ENCODE measurements at regions not wholly inside any gene's neighbourhood (a gene's known extent, or its start where the extent isn't known, plus 50 kb on each side); places are given as distances from the start of the nearest gene placed in this dataset.
A peak's percentile ranks its signal among the peaks of the same experiment; 100 is the strongest.
"Not testable (repeated sequence)": the region's sequence is repeated elsewhere in the genome, so short reads cannot be mapped to it uniquely, and the experiment has no call there.

DNA sequence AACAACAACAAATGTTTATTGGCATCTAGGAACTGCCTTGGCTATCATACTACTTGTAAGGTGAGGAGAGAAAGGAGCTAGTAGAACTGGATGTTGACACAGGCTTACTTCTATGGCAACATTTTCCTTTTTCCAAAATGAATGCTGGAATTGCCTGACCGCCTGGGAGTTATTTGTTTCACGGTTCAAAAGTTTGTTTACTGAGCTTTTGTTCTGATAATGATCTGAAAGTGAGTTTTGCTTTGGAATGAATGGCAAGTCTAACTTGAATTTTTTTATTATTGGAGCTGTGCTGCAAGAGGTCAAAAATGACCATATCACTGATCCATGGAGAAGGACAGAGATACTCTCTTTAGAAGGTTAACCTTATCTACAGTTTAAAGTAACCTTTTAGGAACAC, 183.5 kb upstream of the CAND1 start:
- intact Hi-C loops (cut with DNase I) = no loop called here
- H3K9me3 ChIP-seq = no peaks in the 10 kb centered on the region
- H3K4me3 ChIP-seq = no peak overlapping the region
- H3K36me3 ChIP-seq (replicated peaks in 1 of 2; ENCODE audit: insufficient read depth in 1 of 2, low read depth in 2 of 2) = no peaks in the 10 kb centered on the region
- ATAC-seq = no peak
- DNase-seq = no peak
- no peaks in the 10 kb centered on the region for H3K4me1 ChIP-seq
- TF ChIP-seq POLR2A (IDR thresholded peaks at IDR 0.05) (no peak), CTCF (IDR thresholded peaks at IDR 0.05) (no peak)
- WGBS, 2 donors = 40 to 42% methylated on average over 2 of the region's 2 CpGs
- H3K27ac ChIP-seq = no peak overlapping the region
- H3K27me3 ChIP-seq = no peaks in the 10 kb centered on the region

GRCh38 chr12:67086116-67086515, 183.0 kb upstream of the CAND1 start:
- Histone ChIP-seq H3K4me3 (no peak overlapping the region), H3K9me3 (no peaks in the 10 kb centered on the region), H3K27me3 (no peaks in the 10 kb centered on the region), H3K27ac (no peak overlapping the region), H3K4me1 (peaks cover 3% of the 10 kb centered on the region), H3K36me3 (replicated peaks in 1 of 2; ENCODE audit: insufficient read depth in 1 of 2, low read depth in 2 of 2) (no peaks in the 10 kb centered on the region)
- TF ChIP-seq POLR2A (IDR thresholded peaks at IDR 0.05) (no peak), CTCF (IDR thresholded peaks at IDR 0.05) (no peak)
- DNase-seq (no peak), ATAC-seq (no peak)
- intact Hi-C loops (cut with DNase I) = no loop called here
- WGBS, 2 donors = 26 to 31% methylated on average over 2 of the region's 2 CpGs

GRCh38 chr12:67088401-67089118, 180.6 kb upstream of the CAND1 start:
- no peaks in the 10 kb centered on the region for H3K27me3 ChIP-seq
- no peaks in the 10 kb centered on the region for H3K36me3 ChIP-seq (replicated peaks in 1 of 2; ENCODE audit: insufficient read depth in 1 of 2, low read depth in 2 of 2)
- ATAC-seq (no peak), DNase-seq (no peak)
- H3K9me3 ChIP-seq = no peaks in the 10 kb centered on the region
- TF ChIP-seq CTCF (IDR thresholded peaks at IDR 0.05) (no peak), POLR2A (IDR thresholded peaks at IDR 0.05) (no peak)
- intact Hi-C loops (cut with DNase I) = no loop called here
- 81 to 86% methylated on average over 3 of the region's 3 CpGs for WGBS, 2 donors
- peaks cover 9% of the 10 kb centered on the region for H3K4me1 ChIP-seq
- H3K4me3 ChIP-seq = no peak overlapping the region
- H3K27ac ChIP-seq = no peak overlapping the region

DNA sequence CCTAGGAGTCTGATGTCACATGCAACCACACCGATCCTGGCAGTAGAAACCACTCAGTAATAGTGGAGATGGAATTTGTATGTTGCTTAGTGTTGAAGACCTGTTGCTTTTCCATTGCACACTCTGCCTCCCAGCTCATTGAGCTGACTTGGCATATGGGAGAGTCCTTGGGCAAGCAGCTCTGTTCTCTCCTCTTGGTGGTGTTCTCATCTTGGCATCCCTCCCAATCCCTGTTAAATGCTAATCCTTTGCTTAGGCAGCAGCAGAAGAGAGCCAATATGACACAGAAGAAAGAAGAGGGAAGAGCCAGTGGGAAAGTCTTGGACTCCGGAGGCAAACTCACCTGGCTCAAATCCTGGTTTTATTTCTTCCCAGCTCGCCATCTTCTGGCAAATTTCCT, 178.0 kb upstream of the CAND1 start:
- no peak overlapping the region for H3K4me3 ChIP-seq
- intact Hi-C loops (cut with DNase I) = no loop called here
- H3K4me1 ChIP-seq = peaks cover 9% of the 10 kb centered on the region
- TF ChIP-seq POLR2A (IDR thresholded peaks at IDR 0.05) = no peak
- no peak for TF ChIP-seq CTCF (IDR thresholded peaks at IDR 0.05)
- no peaks in the 10 kb centered on the region for H3K27me3 ChIP-seq
- H3K36me3 ChIP-seq (replicated peaks in 1 of 2; ENCODE audit: insufficient read depth in 1 of 2, low read depth in 2 of 2) = no peaks in the 10 kb centered on the region
- 43 to 47% methylated on average over 3 of the region's 3 CpGs for WGBS, 2 donors
- peak; percentile 19 to 70 (median 59) for DNase-seq
- H3K9me3 ChIP-seq = no peaks in the 10 kb centered on the region
- peak; percentile 65 for ATAC-seq
- H3K27ac ChIP-seq = no peak overlapping the region

- TF ChIP-seq CTCF (IDR thresholded peaks at IDR 0.05) = no peak
- TF ChIP-seq POLR2A (IDR thresholded peaks at IDR 0.05) = no peak
- 70 to 79% methylated on average over 1 of the region's 1 CpG for WGBS, 2 donors
- no peak overlapping the region for H3K4me3 ChIP-seq
- ATAC-seq = no peak
- H3K27ac ChIP-seq = no peak overlapping the region
- no peaks in the 10 kb centered on the region for H3K27me3 ChIP-seq
- DNase-seq = no peak
- intact Hi-C loops (cut with DNase I) = no loop called here
- H3K9me3 ChIP-seq = no peaks in the 10 kb centered on the region
- H3K36me3 ChIP-seq (replicated peaks in 1 of 2; ENCODE audit: insufficient read depth in 1 of 2, low read depth in 2 of 2) = no peaks in the 10 kb centered on the region
- peaks cover 9% of the 10 kb centered on the region for H3K4me1 ChIP-seq
Measured at GRCh38 chr12:67091678-67092077, 177.5 kb upstream of the CAND1 start.

- H3K4me1 ChIP-seq; H3K27me3 ChIP-seq; H3K9me3 ChIP-seq; H3K27ac ChIP-seq; H3K36me3 ChIP-seq (replicated peaks in 1 of 2; ENCODE audit: insufficient read depth in 1 of 2, low read depth in 2 of 2); DNase-seq; H3K4me3 ChIP-seq; intact Hi-C loops (cut with DNase I); ATAC-seq: not testable (repeated sequence)
- WGBS, 2 donors = 79 to 83% methylated on average over 2 of the region's 2 CpGs
Measured at GRCh38 chr12:67092934-67093333, 176.2 kb upstream of the CAND1 start.
